ENCODE measurements at regions not wholly inside any gene's neighbourhood (a gene's known extent, or its start where the extent isn't known, plus 50 kb on each side); places are given as distances from the start of the nearest gene placed in this dataset.

GRCh38 chr13:97727991-97728390, 225.5 kb upstream of the IPO5 start:
- Histone ChIP-seq H3K4me1 (replicated peaks in 1 of 2; ENCODE audit: control insufficient read depth in 2 of 2, insufficient read depth in 2 of 2, low read length in 2 of 2) (no peaks in the 10 kb centered on the region), H2AFZ (ENCODE audit: low read depth, low read length) (no peak overlapping the region), H4K20me1 (replicated peaks; ENCODE audit: control insufficient read depth, insufficient read depth, low read length) (no peaks in the 10 kb centered on the region), H3K27ac (ENCODE audit: extremely low read depth, low read depth, low read length) (no peak overlapping the region), H3K27me3 (ENCODE audit: control insufficient read depth in 2 of 2, insufficient read depth in 2 of 2, low read length in 2 of 2) (peaks cover 0 to 8% of the 10 kb centered on the region in 2 experiments; a peak in 2 of 5 replicates), H3K4me3 (no peak overlapping the region), H3K79me2 (ENCODE audit: control insufficient read depth, insufficient read depth, low read length) (no peaks in the 10 kb centered on the region), H3K36me3 (ENCODE audit: control insufficient read depth, insufficient read depth, low read length) (no peaks in the 10 kb centered on the region), H3K9ac (ENCODE audit: insufficient read depth in 1 of 2, low read depth in 2 of 2, low read length in 2 of 2) (no peak overlapping the region), H3K4me2 (ENCODE audit: insufficient read depth, low read length) (no peak overlapping the region), H3K9me1 (ENCODE audit: control insufficient read depth, insufficient read depth, low read length) (no peaks in the 10 kb centered on the region), H3K9me3 (replicated peaks; ENCODE audit: control insufficient read depth, insufficient read depth, low read depth, low read length) (no peaks in the 10 kb centered on the region)
- in situ Hi-C loops (cut with MboI): no loop called here
- ATAC-seq: no peak
- BruUV-seq (replicated peaks): no TSS peak
- intact Hi-C loops (cut with micrococcal nuclease): no loop called here
- no peak for DNase-seq (ENCODE audit: extremely low read depth in 1 of 4, low spot score in 3 of 4)
- FAIRE-seq: no peak
- ChIA-PET CTCF (ENCODE audit: low intra/inter-chr PET ratio) (no interaction called here), POLR2A (no interaction called here)
- WGBS (ENCODE audit: insufficient coverage, low coverage, missing lambda C conversion rate): 0% methylated on average over 3 of the region's 4 CpGs
- TF ChIP-seq NFE2 (IDR thresholded peaks at IDR 0.05; ENCODE audit: low read depth) (no peak), BRD9 (IDR thresholded peaks at IDR 0.05; ENCODE audit: low read depth, partially characterized antibody) (no peak), ZNF764 (CRISPR knock-in tag; IDR thresholded peaks at IDR 0.05; ENCODE audit: low read depth) (no peak), TEAD4 (IDR thresholded peaks at IDR 0.05; ENCODE audit: low read length) (no peak), TEAD4 (CRISPR knock-in tag; IDR thresholded peaks at IDR 0.05; ENCODE audit: borderline replicate concordance) (no peak)

DNA sequence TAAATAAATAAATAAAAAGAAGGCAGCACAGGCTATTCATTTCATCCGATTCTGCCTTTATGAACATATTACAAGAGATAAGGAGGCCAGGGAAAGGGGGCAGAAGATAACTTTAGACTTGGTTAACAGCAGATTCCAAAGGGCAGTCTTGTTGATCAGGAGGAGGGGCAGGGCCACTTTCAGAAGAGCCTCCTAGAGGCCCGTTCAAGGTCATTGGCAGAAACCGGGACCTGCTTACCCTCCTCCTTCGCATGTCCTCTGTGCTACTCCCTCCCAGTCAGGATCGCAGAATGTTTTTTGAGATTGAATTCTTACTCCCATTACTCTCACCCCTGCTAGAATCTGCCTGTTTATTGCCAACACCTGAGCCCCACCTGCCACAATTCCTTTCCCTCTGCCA, 217.0 kb upstream of the IPO5 start:
- no peaks in the 10 kb centered on the region for H4K20me1 ChIP-seq (replicated peaks; ENCODE audit: control insufficient read depth, insufficient read depth, low read length)
- no peaks in the 10 kb centered on the region for H3K79me2 ChIP-seq (ENCODE audit: control insufficient read depth, insufficient read depth, low read length)
- H3K4me3 ChIP-seq: no peak overlapping the region
- in situ Hi-C loops (cut with MboI) (no loop called here), intact Hi-C loops (cut with micrococcal nuclease) (no loop called here)
- H3K27me3 ChIP-seq (ENCODE audit: control insufficient read depth in 2 of 2, insufficient read depth in 2 of 2, low read length in 2 of 2): no peaks in the 10 kb centered on the region
- CTCF ChIA-PET (ENCODE audit: low intra/inter-chr PET ratio): no interaction called here
- POLR2A ChIA-PET: no interaction called here
- no peak for FAIRE-seq
- no peaks in the 10 kb centered on the region for H3K36me3 ChIP-seq (ENCODE audit: control insufficient read depth, insufficient read depth, low read length)
- no TSS peak for BruUV-seq (replicated peaks)
- TF ChIP-seq ARNT (IDR thresholded peaks at IDR 0.05): no peak
- no peak for TF ChIP-seq ZNF766 (CRISPR knock-in tag; conservative IDR thresholded peaks at IDR 0.05)
- TF ChIP-seq BCLAF1 (IDR thresholded peaks at IDR 0.05; ENCODE audit: borderline replicate concordance in 1 of 2, control insufficient read depth in 1 of 2, low read depth in 2 of 2, low read length in 1 of 2): no peak
- TF ChIP-seq, protein P1, sequence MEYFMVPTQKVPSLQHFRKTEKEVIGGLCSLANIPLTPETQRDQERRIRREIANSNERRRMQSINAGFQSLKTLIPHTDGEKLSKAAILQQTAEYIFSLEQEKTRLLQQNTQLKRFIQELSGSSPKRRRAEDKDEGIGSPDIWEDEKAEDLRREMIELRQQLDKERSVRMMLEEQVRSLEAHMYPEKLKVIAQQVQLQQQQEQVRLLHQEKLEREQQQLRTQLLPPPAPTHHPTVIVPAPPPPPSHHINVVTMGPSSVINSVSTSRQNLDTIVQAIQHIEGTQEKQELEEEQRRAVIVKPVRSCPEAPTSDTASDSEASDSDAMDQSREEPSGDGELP (CRISPR knock-in tag; IDR thresholded peaks at IDR 0.05; ENCODE audit: borderline replicate concordance): no peak
- no peak for TF ChIP-seq FOXM1 (IDR thresholded peaks at IDR 0.05; ENCODE audit: low read depth)
- no peak for TF ChIP-seq FOXM1 (CRISPR knock-in tag; IDR thresholded peaks at IDR 0.05; ENCODE audit: low read depth)
- WGBS (ENCODE audit: insufficient coverage, low coverage, missing lambda C conversion rate): 0% methylated on average over 5 of the region's 5 CpGs
- H3K9me1 ChIP-seq (ENCODE audit: control insufficient read depth, insufficient read depth, low read length): no peaks in the 10 kb centered on the region
- no peaks in the 10 kb centered on the region for H3K9me3 ChIP-seq (replicated peaks; ENCODE audit: control insufficient read depth, insufficient read depth, low read depth, low read length)
- DNase-seq (ENCODE audit: extremely low read depth in 1 of 4, low spot score in 3 of 4): no peak
- no peak overlapping the region for H3K27ac ChIP-seq (ENCODE audit: extremely low read depth, low read depth, low read length)
- H3K4me2 ChIP-seq (ENCODE audit: insufficient read depth, low read length): no peak overlapping the region
- no peak overlapping the region for H2AFZ ChIP-seq (ENCODE audit: low read depth, low read length)
- no peaks in the 10 kb centered on the region for H3K4me1 ChIP-seq (replicated peaks in 1 of 2; ENCODE audit: control insufficient read depth in 2 of 2, insufficient read depth in 2 of 2, low read length in 2 of 2)
- ATAC-seq: no peak
- no peak overlapping the region for H3K9ac ChIP-seq (ENCODE audit: insufficient read depth in 1 of 2, low read depth in 2 of 2, low read length in 2 of 2)

Measured in K562 (cell line).